ENCODE measurements at regions not wholly inside any gene's neighbourhood (a gene's known extent, or its start where the extent isn't known, plus 50 kb on each side); places are given as distances from the start of the nearest gene placed in this dataset.

DNA sequence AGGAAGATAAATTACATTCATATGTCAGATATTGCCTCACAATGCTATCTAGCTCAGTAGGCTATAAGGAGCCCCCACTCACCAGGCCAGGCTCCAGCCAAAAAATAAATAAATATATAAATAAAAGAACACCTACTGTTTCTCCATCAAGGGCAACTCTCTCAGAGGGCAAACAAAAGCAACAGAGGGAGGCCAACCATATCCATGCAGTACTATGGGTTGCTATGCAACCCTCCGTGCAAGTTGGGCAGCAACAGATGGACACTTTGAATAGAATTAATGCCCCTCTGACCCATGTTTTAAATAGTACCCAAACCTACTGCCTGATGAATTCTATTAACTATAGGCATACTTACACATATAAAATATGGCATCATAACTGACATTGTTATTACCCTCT, 279.8 kb upstream of the EDNRB start:
- TF ChIP-seq, protein P1, sequence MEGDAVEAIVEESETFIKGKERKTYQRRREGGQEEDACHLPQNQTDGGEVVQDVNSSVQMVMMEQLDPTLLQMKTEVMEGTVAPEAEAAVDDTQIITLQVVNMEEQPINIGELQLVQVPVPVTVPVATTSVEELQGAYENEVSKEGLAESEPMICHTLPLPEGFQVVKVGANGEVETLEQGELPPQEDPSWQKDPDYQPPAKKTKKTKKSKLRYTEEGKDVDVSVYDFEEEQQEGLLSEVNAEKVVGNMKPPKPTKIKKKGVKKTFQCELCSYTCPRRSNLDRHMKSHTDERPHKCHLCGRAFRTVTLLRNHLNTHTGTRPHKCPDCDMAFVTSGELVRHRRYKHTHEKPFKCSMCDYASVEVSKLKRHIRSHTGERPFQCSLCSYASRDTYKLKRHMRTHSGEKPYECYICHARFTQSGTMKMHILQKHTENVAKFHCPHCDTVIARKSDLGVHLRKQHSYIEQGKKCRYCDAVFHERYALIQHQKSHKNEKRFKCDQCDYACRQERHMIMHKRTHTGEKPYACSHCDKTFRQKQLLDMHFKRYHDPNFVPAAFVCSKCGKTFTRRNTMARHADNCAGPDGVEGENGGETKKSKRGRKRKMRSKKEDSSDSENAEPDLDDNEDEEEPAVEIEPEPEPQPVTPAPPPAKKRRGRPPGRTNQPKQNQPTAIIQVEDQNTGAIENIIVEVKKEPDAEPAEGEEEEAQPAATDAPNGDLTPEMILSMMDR (IDR thresholded peaks at IDR 0.05 in 8 of 11, conservative IDR thresholded peaks at IDR 0.05 in 3 of 11) = no peak
- TF ChIP-seq POLR2AphosphoS5 (IDR thresholded peaks at IDR 0.05) (no peak), POLR2A (IDR thresholded peaks at IDR 0.05) (no peak)
